IMR-90 (cell line): ENCODE measurements at regions not wholly inside any gene's neighbourhood (a gene's known extent, or its start where the extent isn't known, plus 50 kb on each side); places are given as distances from the start of the nearest gene placed in this dataset.

Source experiments
- ATAC-seq: fragments of 200-7000 bp; cut with Tn5 transposase; 2 replicates; pipeline ENCODE4 v1.9.1; 2020; ENCODE audit warnings: low read depth, mild to moderate bottlenecking, moderate library complexity
- BruUV-seq: library from RNA; stranded (reverse); fragments of 400-500 nt; replicated peaks from 2 replicates; lab custom pipeline; 2021; lab: Mats Ljungman, UMichigan
- CTCF ChIA-PET: fragments of 300-600 bp; formaldehyde crosslinking; extraction: SDS; loops from one replicate; lab custom pipeline; 2021; ENCODE audit warnings: antibody characterized with exemption; lab: Yijun Ruan, JAX
- POLR2A ChIA-PET: fragments of 300-600 bp; sonication (Branson Sonifier 250); formaldehyde crosslinking; loops from one replicate; lab custom pipeline; 2022; ENCODE audit warnings: antibody characterized with exemption; ENCODE audit not compliant: unreplicated experiment; lab: Charles Lee
- DNase-seq: peaks from one replicate; pipeline ENCODE4 v3.0.0; 2013
- H2AFZ ChIP-seq: replicated peaks from 2 replicates; pipeline ENCODE3; 2013; ENCODE audit warnings: low read length, mild to moderate bottlenecking; ENCODE audit not compliant: poor library complexity
- H2AK5ac ChIP-seq: 2 replicates; pipeline ENCODE4 v1.6.1; 2013; ENCODE audit warnings: low read depth, low read length, inconsistent platforms
- H2AK9ac ChIP-seq: replicated peaks from 2 replicates; pipeline ENCODE3; 2013; ENCODE audit warnings: mild to moderate bottlenecking, low read depth, low read length, moderate library complexity; ENCODE audit not compliant: poor library complexity
- H2BK120ac ChIP-seq: 2 replicates; pipeline ENCODE4 v1.6.1; 2013; ENCODE audit warnings: low read depth, low read length, inconsistent platforms
- H2BK15ac ChIP-seq: 3 replicates; pipeline ENCODE4 v1.6.1; 2013; ENCODE audit warnings: low read depth, low read length, inconsistent platforms
- H2BK20ac ChIP-seq: 2 replicates; pipeline ENCODE4 v1.6.1; 2013; ENCODE audit warnings: low read depth, mild to moderate bottlenecking, inconsistent platforms, low read length, moderate library complexity
- H2BK5ac ChIP-seq: 2 replicates; pipeline ENCODE4 v1.6.1; 2013; ENCODE audit warnings: mild to moderate bottlenecking, low read depth, low read length, inconsistent platforms; ENCODE audit not compliant: poor library complexity, severe bottlenecking
- H3K14ac ChIP-seq: replicated peaks from 2 replicates; pipeline ENCODE4 v1.6.1; 2013; ENCODE audit warnings: low read depth, low read length, inconsistent platforms
- H3K18ac ChIP-seq: 2 replicates; pipeline ENCODE4 v1.6.1; 2013; ENCODE audit warnings: low read depth, low read length, control low read depth
- H3K23ac ChIP-seq: 2 replicates; pipeline ENCODE4 v1.6.1; 2013; ENCODE audit warnings: low read depth, low read length, inconsistent platforms
- H3K27ac ChIP-seq: 2 replicates; pipeline ENCODE4 v1.5.1; 2013; ENCODE audit warnings: mild to moderate bottlenecking, control low read depth, low read length; ENCODE audit not compliant: insufficient read depth
- H3K27me3 ChIP-seq: 2 replicates; pipeline ENCODE4 v1.6.1; 2013; ENCODE audit warnings: low read length; ENCODE audit not compliant: control insufficient read depth, insufficient read depth
- H3K36me3 ChIP-seq: 2 replicates; pipeline ENCODE4 v1.6.1; 2013; ENCODE audit warnings: low read length, mixed read lengths; ENCODE audit not compliant: control insufficient read depth, insufficient read depth
- H3K4ac ChIP-seq: 2 replicates; pipeline ENCODE4 v1.6.1; 2013; ENCODE audit warnings: low read depth, low read length, inconsistent platforms
- H3K4me1 ChIP-seq: 2 replicates; pipeline ENCODE4 v1.6.1; 2013; ENCODE audit warnings: low read length, mixed read lengths; ENCODE audit not compliant: control insufficient read depth, insufficient read depth
- H3K4me2 ChIP-seq: 2 replicates; pipeline ENCODE4 v1.6.1; 2013; ENCODE audit warnings: low read depth, mild to moderate bottlenecking, control low read depth, low read length, moderate library complexity
- H3K4me3 ChIP-seq: 2 replicates; pipeline ENCODE4 v1.5.1; 2013; ENCODE audit warnings: low read depth, mild to moderate bottlenecking, control low read depth, low read length, moderate library complexity; ENCODE audit not compliant: insufficient read depth
- H3K56ac ChIP-seq: 2 replicates; pipeline ENCODE4 v1.6.1; 2013; ENCODE audit warnings: low read length, inconsistent platforms; ENCODE audit not compliant: insufficient read depth; ENCODE audit errors: extremely low read depth
- H3K79me1 ChIP-seq, 2 experiments: 2 replicates each; pipeline ENCODE4 v1.6.1; 2013; ENCODE audit warnings: low read length in 2 of 2, inconsistent platforms in 1 of 2, low read depth in 1 of 2
- H3K9ac ChIP-seq: 2 replicates; pipeline ENCODE4 v1.6.1; 2013; ENCODE audit warnings: low read depth, low read length, control low read depth
- H3K9me1 ChIP-seq: 2 replicates; pipeline ENCODE4 v1.6.1; 2013; ENCODE audit warnings: low read length, inconsistent platforms; ENCODE audit not compliant: insufficient read depth
- H3K9me3 ChIP-seq: 2 replicates; pipeline ENCODE4 v1.6.1; 2013; ENCODE audit warnings: low read length; ENCODE audit not compliant: control insufficient read depth, insufficient read depth
- H4K20me1 ChIP-seq: 2 replicates; pipeline ENCODE4 v1.6.1; 2013; ENCODE audit warnings: low read length, inconsistent platforms; ENCODE audit not compliant: insufficient read depth
- H4K5ac ChIP-seq: 2 replicates; pipeline ENCODE4 v1.6.1; 2013; ENCODE audit warnings: mild to moderate bottlenecking, low read depth, low read length, control low read depth
- H4K8ac ChIP-seq, 2 experiments: 2 replicates each; pipeline ENCODE4 v1.6.1; 2013; ENCODE audit warnings: low read depth in 2 of 2, low read length in 2 of 2, control low read depth in 1 of 2, inconsistent platforms in 1 of 2
- H4K91ac ChIP-seq: 2 replicates; pipeline ENCODE4 v1.6.1; 2013; ENCODE audit warnings: low read depth, low read length, inconsistent platforms; ENCODE audit not compliant: insufficient read depth
- CEBPB ChIP-seq: IDR thresholded peaks from 2 replicates; pipeline ENCODE4 v1.6.1; 2012; ENCODE audit warnings: low read depth, low read length, improper control_type of control experiment
- CHD1 ChIP-seq: IDR thresholded peaks from 2 replicates; pipeline ENCODE4 v1.6.1; 2012; ENCODE audit warnings: low read depth, low read length, improper control_type of control experiment
- ELK1 ChIP-seq: fragments of 150-350 bp; IDR thresholded peaks from 2 replicates; pipeline ENCODE4 v1.6.1; 2016; ENCODE audit warnings: low read depth, mild to moderate bottlenecking, low read length, moderate library complexity, borderline replicate concordance
- FOS ChIP-seq: fragments of 150-350 bp; IDR thresholded peaks from 2 replicates; pipeline ENCODE4 v1.6.1; 2016; ENCODE audit warnings: low read depth, low read length
- MAFK ChIP-seq: IDR thresholded peaks from 2 replicates; pipeline ENCODE4 v1.6.1; 2012; ENCODE audit warnings: low read depth, low read length, improper control_type of control experiment
- MAZ ChIP-seq: IDR thresholded peaks from 2 replicates; pipeline ENCODE4 v1.6.1; 2012; ENCODE audit warnings: low read depth, mild to moderate bottlenecking, low read length, improper control_type of control experiment, moderate library complexity, borderline replicate concordance
- MXI1 ChIP-seq: IDR thresholded peaks from 2 replicates; pipeline ENCODE4 v1.6.1; 2012; ENCODE audit warnings: low read depth, mild to moderate bottlenecking, low read length, moderate library complexity, borderline replicate concordance
- POLR2A ChIP-seq: IDR thresholded peaks from 2 replicates; pipeline ENCODE4 v1.6.1; 2012; ENCODE audit warnings: mild to moderate bottlenecking, low read depth, low read length
- RAD21 ChIP-seq: IDR thresholded peaks from 2 replicates; pipeline ENCODE4 v1.6.1; 2012; ENCODE audit warnings: low read length, improper control_type of control experiment
- RCOR1 ChIP-seq: IDR thresholded peaks from 2 replicates; pipeline ENCODE4 v1.6.1; 2012; ENCODE audit warnings: mild to moderate bottlenecking, low read length, improper control_type of control experiment; ENCODE audit not compliant: insufficient replicate concordance
- RFX5 ChIP-seq: IDR thresholded peaks from 2 replicates; pipeline ENCODE4 v1.8.0; 2012; ENCODE audit warnings: low read depth, mild to moderate bottlenecking, low read length, moderate library complexity
- SMC3 ChIP-seq: fragments of 150-350 bp; IDR thresholded peaks from 2 replicates; pipeline ENCODE4 v1.6.1; 2016; ENCODE audit warnings: low read depth, mild to moderate bottlenecking, antibody characterized with exemption, low read length, moderate library complexity
- WGBS, 2 experiments: methylation state at CpG; one replicate each; pipeline versions ENCODE4 v1.1.5 to v1.1.7; 2013; ENCODE audit warnings: missing lambda C conversion rate in 2 of 2; ENCODE audit not compliant: insufficient read length in 1 of 2; ENCODE audit errors: extremely low coverage in 2 of 2; 5-methylcytosine and 5-hydroxymethylcytosine counted together
- dilution Hi-C: fragments of 300-500 bp; cut with HindIII; formaldehyde crosslinking; loops from one replicate; pipeline ENCODE4 v1.14.3; 2018; ENCODE audit warnings: low sequenced_read_pairs; ENCODE audit not compliant: unreplicated experiment
- in situ Hi-C: fragments of 300-500 bp; cut with MboI; formaldehyde crosslinking; loops from 3 replicates; pipeline ENCODE4 v1.14.3; 2019; ENCODE audit warnings: low sequenced_read_pairs, inconsistent platforms, mixed read lengths
- intact Hi-C: fragments of 100-400 bp; cut with micrococcal nuclease; formaldehyde crosslinking; loops from 2 replicates; pipeline ENCODE4 v1.10.0; 2022

DNA sequence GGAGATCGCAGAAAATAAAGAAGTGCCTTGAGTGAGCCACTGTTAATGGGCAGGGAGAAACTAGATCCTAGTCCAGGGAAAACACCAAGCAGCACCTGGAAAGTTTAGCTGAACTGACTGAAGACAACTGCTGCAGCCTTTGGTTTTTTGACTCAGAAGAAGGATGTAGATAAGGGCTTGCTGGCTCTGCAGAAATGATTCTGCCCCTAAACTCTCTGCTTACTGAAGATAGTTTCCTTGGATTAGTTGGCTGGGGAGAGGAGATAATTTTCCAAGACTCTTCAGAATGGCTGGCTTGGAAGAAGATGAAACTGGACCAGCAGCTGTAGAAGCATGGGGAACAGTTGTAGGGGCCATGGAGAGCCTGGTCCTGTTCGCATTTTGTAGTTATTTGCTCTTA lies 471.8 kb downstream of the KDM4C start:
- no peak overlapping the region for H4K91ac ChIP-seq
- dilution Hi-C loops: no loop called here

More for the DNA sequence above, 471.8 kb downstream of the KDM4C start:
- H3K9ac ChIP-seq: no peak overlapping the region
- no peaks in the 10 kb centered on the region for H3K9me3 ChIP-seq
- H3K56ac ChIP-seq: no peak overlapping the region
- H2AFZ ChIP-seq: no peak overlapping the region
- whole genome bisulfite sequencing, 2 experiments: no CpG with 5 or more reads among the region's 2 CpGs
- POLR2A ChIA-PET: no interaction called here
- no TSS peak for BruUV-seq
- no peak overlapping the region for H2BK15ac ChIP-seq
- CTCF ChIA-PET: interaction anchor here (1.0 kb wide), 1 partner anchor 8 kb away, joined by 3 read pairs; no protein-coding TSS in a partner anchor
- no peaks in the 10 kb centered on the region for H3K79me1 ChIP-seq
- H3K36me3 ChIP-seq: no peaks in the 10 kb centered on the region
- no peak for TF ChIP-seq RAD21
- TF ChIP-seq MAZ: no peak
- no peak for TF ChIP-seq RFX5
- TF ChIP-seq FOS: no peak
- no peak for TF ChIP-seq POLR2A
- no peak for TF ChIP-seq CEBPB
- no peak for TF ChIP-seq RCOR1
- TF ChIP-seq MXI1: no peak
- TF ChIP-seq CHD1: no peak
- no peak for TF ChIP-seq MAFK
- no peak for TF ChIP-seq ELK1
- no peak for TF ChIP-seq SMC3
- H2AK5ac ChIP-seq: no peak overlapping the region
- in situ Hi-C loops (no loop called here), intact Hi-C loops (no loop called here)
- H2AK9ac ChIP-seq: no peak overlapping the region
- ATAC-seq: no peak
- no peak overlapping the region for H3K18ac ChIP-seq
- DNase-seq: no peak
- H3K14ac ChIP-seq: no peak overlapping the region
- no peaks in the 10 kb centered on the region for H4K20me1 ChIP-seq
- no peak overlapping the region for H3K4me3 ChIP-seq
- no peaks in the 10 kb centered on the region for H3K4me1 ChIP-seq
- peaks cover 7% of the 10 kb centered on the region for H3K27me3 ChIP-seq
- H2BK20ac ChIP-seq: no peak overlapping the region
- no peak overlapping the region for H3K27ac ChIP-seq
- H3K23ac ChIP-seq: no peak overlapping the region
- no peak overlapping the region for H2BK5ac ChIP-seq
- no peak overlapping the region for H4K5ac ChIP-seq
- no peak overlapping the region for H3K4me2 ChIP-seq
- H2BK120ac ChIP-seq: no peak overlapping the region
- no peak overlapping the region for H4K8ac ChIP-seq
- H3K4ac ChIP-seq: no peak overlapping the region
- no peaks in the 10 kb centered on the region for H3K9me1 ChIP-seq
